NCI-H1436 treated with DMSO at 0.1 percent for 48 hours (cell line): ENCODE measurements at regions not wholly inside any gene's neighbourhood (a gene's known extent, or its start where the extent isn't known, plus 50 kb on each side); places are given as distances from the start of the nearest gene placed in this dataset.
"Not testable (repeated sequence)": the region's sequence is repeated elsewhere in the genome, so short reads cannot be mapped to it uniquely, and the experiment has no call there.

Experiments used
- DNase-seq: peaks from one replicate; lab custom pipeline; 2025; lab: John Stamatoyannopoulos, UW

DNA sequence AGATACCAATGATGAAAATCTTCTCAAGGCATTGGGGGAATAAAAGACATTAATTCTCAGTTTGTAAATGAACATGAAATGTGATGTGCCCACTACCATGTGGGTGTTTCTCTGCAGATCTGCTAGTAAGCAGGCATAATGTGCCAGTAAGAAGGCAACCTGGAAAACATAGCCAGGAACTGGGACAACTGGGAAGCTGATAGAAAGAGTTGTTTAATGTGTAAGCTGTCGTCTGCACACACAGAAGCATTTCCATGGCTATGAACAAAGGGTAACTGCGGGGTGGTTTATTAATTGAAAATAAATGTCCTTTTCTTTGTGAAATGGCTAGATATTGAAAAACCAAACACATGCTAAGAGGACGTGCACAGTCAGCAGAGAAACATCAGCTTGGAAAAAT is 52.0 kb downstream of the ZC3H11B start:
- no peak for DNase-seq

DNA sequence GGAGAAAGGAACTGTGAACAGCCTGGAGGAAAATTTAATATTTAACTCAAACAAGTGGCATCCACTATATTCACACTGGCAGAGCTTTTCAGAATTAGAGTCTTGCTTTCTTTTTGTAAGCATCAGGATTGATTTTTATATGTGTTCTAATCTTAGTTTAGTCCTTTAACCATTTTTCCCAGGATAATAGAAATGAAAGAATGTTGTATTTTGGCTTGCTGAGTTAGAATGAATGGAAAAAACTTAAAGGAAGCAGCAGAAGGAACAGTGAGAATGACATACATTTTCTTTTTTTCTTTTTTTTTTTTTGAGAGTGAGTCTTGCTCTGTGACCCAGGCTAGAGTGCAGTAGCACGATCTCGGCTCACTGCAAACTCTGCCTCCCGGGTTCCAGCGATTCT is 53.0 kb downstream of the ZC3H11B start:
- no peak for DNase-seq

DNA sequence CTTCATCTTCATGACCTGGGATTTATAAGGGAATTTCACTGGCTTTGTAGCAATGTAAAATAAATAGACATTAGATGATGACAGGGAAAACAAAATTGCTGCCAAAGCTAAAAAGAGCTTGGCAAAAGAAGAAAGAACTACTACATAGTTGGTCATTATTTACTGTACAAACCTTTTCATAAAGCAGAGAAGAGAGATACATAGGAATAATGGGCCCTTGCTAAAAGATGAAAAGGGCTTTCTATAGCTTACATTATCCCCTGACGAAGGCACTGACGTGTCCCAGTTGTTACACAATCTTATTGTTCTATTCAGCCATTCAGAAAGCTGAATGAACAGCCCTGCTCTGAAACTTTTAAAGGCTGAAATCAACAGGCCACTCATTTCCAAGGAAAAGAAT is 57.1 kb downstream of the ZC3H11B start:
- no peak for DNase-seq

DNA sequence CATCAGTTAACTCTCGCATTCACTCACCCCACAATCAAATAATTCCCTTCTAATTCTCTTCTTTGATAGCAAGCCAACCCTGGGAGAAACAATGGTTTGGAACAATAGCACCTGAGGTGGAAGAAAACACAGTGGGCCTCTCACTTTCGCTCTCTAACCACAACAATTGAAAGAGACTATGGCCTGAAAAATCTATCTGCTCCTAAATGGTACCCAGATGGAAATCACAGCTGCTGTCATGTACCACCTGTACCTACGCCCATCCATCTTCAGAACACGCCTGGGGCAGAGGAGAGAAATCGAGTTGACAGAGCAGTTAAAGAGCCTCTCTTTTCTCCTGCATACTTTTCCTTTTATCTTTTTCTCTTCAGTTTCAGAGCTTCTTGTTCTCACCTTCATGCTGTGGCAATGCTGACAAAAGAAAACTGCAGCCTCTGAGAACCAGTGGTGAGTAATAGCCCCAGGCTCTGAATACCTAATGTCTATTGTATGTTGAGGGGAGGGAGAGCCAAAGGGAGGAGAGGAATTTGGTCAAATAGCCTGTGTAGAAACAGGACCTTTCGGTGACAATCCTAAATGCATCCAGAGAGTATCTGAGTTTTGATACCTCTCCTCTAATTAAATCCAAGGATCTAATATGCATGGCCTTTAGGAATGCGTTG is 57.7 kb downstream of the ZC3H11B start:
- no peak for DNase-seq

DNA sequence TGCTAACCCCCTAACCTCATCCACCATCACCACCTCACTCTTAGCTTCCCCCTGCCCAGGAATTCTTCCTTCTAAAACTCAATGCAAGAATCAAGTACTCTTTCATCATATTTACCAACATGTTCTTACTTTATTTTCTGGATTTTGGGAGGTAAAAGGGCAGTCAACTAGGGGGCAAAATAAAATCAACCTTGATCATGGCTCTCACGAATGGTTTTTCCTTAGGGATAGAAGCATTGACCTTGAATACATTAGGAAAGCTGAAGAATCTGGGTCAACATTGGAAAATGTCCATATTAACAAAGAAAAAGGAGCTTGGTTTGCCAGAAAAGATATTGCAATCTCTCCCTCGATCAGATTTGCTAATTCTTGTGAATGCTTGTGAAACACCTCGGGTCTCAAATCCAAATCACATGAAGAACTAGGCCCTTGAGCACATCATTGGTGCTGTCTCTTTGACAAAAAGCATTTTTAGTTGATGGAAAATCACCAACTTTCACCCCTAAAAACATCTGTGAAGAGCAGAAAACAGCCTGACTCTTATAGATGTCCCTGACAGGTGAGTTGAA is 58.9 kb downstream of the ZC3H11B start:
- DNase-seq: no peak

DNA sequence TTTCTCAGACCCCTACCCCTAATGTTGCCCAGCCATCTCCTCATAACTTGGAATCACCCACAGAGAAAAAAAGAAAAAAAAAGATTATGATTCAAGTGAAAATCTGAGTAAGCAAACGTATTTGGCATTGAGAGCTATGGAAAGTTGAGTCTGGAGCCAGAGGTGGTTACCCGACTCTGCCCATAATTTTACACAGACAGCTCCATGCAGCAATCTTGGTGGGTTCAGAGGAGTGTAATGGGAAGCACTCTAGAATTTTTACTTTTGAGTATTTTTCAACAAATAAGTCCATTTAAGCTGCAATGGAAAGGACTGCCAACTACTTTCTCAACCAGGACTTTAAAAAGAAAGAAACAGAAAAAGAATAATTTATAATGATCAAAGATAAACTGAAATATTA is 62.7 kb downstream of the ZC3H11B start:
- DNase-seq: no peak

DNA sequence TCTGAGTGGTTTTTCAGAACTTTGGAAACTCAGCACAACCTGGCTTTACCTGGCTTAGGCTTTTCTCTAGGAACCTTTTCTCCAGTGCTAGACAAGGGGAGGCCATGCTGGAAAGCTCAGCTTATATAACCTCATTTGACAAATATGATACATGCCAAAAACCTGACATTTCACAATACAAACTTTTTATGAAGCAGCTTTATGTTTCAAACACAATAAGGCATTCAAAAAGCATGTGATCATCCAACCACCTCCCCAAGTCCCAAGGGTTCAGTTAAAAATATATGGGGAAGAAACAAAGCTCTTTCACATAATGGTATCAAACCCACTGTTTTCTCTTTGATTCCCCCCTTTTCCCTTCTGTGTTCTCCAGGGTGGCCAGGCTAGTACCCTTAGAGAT is 63.7 kb downstream of the ZC3H11B start:
- DNase-seq: no peak

DNA sequence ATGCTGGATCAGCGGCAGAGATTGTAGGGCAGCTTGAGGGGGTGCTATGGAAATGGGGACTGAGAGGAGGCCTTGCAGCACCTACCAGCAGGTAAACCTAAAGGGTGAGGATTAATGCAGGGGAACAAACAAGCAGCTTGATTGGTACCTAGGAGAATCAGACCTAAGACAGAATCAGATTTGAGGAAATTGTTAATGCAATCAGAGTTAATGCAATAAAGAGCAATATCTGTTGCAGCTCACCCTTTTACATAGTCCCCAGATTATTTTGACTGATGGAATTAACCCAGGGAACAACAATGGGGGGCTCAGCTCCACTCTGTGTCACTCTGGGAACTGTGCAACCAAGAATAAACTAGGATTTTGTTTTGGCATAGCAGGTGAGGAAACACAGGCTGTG is 64.5 kb downstream of the ZC3H11B start:
- no peak for DNase-seq

DNA sequence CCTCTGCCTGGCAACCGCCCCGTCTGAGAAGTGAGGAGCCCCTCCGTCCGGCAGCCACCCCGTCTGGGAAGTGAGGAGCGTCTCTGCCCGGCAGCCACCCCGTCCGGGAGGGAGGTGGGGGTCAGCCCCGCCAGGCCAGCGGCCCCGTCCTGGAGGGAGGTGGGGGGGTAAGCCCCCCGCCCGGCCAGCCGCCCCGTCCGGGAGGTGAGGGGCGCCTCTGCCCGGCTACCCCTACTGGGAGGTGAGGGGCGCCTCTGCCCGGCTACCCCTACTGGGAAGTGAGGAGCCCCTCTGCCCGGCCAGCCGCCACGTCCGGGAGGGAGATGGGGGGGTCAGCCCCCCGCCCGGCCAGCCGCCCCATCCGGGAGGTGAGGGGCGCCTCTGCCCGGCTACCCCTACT is 67.1 kb downstream of the ZC3H11B start:
- DNase-seq: not testable (repeated sequence)

DNA sequence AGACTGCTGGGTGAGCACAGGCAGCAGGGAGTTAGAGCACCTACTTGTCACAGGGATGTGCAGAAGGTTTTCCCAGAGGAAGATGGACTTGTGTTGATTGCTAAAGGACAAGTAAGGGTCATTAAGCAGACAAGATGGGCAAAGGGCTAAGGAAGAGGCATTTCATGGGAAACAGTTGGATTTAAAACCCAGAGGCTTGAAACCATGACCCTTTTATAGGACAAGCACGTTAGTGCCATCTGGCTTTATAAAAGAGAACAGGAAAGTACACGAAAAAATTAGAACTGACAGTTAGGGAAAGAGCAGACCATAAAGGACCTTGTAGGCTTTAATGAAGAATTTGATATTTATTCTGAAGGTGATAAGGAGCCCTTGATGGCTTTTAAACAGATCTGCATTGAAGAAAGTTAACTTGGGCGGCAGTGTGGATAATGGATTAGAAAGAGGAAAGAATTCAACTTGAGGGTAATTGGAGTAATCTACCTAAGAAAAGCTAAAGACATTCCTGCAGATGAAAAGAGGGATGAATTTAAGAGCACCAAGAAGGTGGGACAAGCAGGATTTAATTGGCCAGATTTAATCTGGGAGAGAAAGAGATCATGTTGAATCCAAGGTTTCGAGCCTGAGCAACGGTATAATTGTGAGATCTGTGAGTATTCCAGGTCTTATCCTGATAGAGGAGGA is 68.6 kb downstream of the ZC3H11B start:
- DNase-seq: no peak

DNA sequence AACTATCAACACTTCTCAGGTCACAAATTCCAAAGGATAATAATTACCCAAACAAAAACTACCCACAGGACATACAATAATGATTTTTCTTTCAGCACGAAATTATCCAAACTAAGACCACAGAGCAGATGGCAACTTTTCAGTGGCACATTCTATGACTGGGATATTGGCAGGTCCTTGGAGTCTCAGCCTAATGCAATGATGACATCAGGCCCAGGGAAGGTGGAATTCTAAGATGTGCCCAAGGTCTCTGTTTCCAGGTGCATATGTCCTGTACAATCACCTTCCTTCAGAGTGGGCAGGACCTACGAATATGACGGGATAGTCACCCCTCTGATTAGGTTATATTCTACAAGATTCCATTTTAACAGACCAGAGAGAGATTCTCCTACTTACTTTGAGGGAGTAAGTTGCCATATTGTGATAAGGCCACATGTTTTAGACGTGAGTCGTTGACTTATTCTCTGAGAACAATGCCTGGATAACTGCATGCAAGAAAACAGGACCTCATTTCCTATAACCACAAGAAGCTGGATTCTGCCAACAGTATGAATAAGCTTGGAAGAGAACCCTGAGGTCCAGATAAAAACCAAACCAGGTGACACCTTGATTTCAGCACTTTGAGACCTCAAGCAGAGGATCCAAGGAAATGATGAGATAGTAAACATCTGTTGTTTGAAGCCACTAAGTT is 69.9 kb downstream of the ZC3H11B start:
- DNase-seq: no peak

DNA sequence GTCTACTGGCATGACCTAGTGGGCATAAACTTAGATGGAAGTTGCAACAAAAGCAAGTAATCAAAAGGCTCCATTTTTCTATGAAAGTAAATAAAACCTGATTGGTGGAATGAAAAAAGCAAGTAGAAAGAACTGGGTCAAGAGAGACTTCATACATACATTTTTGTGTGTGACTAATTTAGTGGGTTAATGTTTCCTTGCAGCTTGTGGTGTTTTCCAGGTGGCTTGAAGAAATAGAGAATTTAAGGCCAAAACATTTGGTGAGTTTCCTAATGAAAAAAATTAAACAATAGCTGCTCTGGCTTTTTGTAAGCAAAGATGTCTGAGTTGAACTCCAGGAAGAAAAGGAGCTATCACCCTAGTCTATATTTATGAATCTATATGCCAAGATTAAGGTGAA is 71.0 kb downstream of the ZC3H11B start:
- no peak for DNase-seq

DNA sequence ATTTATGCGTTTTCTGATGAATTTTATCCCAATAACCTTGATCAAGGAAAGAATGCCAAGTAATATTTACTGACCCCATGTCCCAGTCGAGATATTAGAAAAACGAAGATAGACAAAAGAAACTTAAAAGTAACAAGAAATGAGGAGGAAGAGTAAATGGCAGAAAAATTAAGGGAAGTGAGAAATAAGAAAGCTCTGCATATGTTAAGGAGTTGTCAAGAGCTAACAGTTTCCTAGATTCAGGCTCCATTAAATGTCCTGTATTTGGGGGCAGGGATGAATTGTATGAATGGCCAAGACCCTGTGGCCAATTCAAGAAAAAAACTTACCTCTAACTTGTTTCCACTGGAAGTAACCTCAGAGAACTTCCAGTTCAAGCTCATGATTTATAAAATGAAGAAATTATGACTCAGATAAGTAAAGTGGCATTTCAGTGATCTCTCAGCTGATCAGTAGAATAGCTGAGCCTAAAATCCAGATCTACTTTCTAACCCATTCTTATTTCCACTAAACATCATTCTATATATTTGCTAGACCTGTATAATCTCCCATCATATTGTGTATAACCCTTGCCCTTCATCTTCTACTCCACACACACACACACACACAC is 73.2 kb downstream of the ZC3H11B start:
- DNase-seq: no peak

DNA sequence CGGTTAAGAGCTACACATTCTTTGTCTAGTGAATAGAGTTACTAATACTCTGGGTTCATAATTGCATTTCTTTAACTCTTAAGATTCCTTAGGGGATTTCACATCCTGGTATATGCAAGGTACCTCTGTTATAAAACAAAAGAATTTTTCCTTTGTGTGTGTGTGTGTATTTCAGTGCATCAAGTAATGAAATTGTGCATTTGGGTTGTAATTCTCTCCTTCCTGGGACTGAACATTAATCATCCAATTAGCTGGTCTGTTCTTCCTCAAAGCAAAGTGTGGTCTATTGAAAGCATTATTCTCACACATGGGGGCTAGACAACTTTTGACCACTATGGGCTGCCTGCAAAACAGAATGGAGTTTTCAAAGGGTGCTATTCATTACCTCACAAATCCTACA is 74.0 kb downstream of the ZC3H11B start:
- DNase-seq: no peak

DNA sequence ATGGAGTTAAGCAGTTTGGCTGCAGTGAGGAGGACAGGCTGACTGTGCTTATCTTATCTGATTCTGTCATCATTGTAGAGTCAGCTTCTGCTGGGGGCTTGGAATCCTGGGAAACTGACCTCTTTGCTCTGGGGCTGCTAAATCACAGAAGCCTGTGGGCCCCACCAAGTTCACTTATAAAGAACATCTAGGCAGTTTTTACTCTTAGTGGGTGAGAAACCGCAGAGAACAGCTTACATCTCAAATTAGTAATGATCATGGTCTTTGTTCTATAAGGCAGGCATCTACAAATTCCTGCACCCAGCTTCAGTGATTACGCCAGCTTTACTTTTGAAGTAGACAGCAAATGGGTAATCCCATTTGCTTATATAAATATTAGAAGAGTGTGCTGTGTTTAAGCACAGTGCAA is 75.7 kb downstream of the ZC3H11B start:
- no peak for DNase-seq

DNA sequence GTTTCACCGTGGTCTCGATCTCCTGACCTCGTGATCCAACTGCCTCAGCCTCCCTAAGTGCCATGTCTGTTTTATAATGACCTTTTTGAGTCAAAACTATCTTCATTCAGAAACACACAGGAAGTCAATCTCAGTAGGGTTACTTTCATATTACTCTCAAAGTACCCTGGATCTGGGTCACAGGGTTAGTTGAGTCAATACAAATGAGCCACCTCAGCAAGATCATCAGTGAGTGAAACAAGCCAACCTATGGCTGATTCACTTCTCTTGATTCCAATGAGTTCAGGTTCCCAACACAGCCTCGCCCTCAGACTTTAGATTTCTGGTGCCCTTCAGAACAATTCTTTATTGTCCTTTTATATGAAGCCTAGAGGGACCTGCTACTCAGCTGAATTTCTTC is 76.9 kb downstream of the ZC3H11B start:
- no peak for DNase-seq

DNA sequence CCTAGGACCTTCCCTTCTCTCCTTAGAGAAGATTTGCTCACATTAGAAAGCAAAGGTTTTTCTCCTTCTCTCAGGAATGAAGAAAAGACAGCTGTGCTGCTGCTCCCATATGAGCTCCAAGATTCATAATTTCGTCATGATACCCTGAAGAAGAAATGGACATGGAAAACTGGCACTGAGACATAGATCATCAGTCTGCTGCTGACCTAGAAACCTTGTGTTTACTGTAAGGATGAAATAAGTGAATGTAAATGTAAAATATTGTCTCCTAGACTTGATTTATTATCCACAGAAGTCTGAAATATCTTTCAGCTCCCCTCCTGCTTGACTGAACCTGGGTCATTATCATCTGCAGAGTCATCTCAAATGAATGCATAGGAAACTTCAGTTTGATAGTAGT is 77.9 kb downstream of the ZC3H11B start:
- DNase-seq: no peak

DNA sequence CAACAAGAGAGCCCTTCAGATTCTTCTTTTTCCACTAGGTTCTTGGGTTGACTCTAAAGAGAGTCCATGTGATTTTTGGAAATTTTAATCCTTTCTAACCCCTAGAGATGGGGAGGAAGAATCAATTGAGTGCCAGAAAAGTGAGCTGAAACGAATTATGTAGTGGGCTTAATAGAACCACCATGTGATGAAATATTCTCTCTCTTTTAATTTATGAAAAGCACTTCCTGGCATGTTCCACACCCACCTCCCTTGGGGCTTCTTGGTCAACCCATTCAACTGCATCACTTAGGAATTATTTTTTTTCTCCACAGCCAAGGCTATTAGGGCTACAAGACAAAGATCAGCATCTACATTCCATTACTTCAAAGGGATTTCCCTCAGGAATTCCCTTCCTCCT is 79.6 kb downstream of the ZC3H11B start:
- DNase-seq: no peak

DNA sequence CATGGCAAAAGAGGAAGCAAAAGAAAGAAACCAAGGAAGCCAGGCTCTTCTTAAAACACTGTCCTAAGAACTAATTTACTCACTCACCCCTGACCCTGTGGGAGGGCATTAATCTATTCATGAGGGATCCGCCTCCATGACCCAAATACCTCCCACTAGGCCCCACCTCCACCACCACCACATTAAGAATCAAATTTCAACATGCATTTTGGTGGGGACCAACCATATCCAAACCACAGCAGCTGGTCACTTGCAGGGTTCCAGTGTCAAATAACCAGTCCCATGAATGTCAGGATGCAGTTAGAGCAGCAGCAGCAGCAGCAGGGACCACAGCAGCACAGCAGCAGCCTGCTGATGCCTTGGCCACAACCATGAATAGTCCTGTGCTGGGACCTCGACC is 83.8 kb downstream of the ZC3H11B start:
- DNase-seq: no peak

DNA sequence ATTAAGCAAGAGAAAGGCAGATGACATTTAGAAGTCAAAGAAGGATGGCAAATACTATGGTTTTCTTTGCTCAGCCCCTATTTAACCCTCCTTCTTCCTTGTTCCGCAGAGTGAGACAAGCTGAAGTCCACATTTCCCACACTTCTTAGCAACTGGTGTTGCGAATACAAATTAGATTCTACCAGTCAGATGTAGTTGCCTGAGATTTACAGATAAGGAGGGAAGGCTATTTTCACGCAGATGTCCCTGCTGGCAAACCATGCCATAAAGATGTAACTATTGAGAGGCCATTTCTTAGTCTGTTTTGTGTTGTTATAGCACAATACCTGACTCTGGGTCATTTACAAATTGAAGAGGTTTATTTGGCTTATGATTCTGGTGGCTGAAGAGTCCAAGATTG is 84.3 kb downstream of the ZC3H11B start:
- no peak for DNase-seq

DNA sequence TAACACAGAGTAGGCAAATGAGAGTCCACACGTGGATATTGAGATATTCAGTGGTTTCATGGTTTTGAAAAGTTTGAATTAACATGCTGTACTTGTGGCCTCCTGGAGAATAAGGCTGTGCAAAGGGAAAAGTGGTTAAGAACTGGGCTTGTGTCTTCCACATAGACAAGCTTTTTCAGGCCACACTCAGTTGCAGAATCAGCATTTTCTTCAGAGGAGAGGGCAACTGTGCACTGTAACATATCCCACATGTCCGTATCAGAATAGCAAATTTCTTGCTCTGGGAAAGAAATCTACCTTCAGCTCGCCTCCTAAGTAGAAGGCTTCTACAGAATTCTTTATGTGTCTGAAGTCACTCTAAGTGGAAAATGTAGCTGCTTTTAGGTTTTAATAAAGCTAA is 84.9 kb downstream of the ZC3H11B start:
- DNase-seq: no peak

DNA sequence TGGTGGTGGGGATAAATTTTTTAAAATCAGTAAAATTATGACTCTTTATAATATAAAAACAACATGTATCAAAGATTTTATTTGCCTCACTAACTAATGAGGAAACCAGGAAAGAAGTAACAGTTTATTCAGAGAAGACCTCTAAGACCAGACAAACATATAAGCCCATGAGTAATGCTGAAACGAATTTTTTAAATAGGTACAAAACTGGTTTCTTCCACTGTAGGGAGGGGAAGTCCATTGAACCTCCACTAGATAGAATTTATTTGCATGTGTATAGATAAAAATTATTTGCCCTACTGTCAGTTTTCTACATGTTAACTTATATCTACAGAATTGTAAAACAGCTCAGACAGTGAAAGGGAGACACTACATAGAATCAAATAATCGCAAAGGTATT is 86.8 kb downstream of the ZC3H11B start:
- no peak for DNase-seq

DNA sequence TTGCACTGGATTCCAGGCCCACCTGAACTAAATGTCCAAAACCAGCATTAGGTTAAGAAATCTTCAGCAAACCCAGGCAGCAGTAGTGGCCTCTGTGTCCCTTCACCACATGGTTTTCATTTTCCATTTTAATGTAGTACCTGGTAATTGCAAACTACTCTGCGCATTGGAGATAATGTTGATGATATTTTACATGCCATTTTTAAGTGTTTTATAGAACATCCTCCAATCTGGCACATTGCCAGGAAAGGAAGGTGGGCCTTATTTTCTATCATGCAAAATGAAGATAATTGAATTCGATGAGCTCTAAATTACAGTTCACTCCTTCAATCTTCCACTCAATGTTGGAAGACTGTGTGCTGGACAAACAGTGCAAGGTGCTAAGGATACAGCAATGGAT is 89.5 kb downstream of the ZC3H11B start:
- peak; percentile 88 for DNase-seq
